HG03039 (cell line): ENCODE measurements at regions not wholly inside any gene's neighbourhood (a gene's known extent, or its start where the extent isn't known, plus 50 kb on each side); places are given as distances from the start of the nearest gene placed in this dataset.
"Not testable (repeated sequence)": the region's sequence is repeated elsewhere in the genome, so short reads cannot be mapped to it uniquely, and the experiment has no call there.

ENCODE experiments used
- ATAC-seq: cut with Tn5 transposase; IDR thresholded peaks from one replicate; pipeline ENCODE4 v1.9.1; 2021; ENCODE audit warnings: mild to moderate bottlenecking, moderate library complexity; ENCODE audit not compliant: unreplicated experiment

- not testable (repeated sequence) for ATAC-seq
Observed at GRCh38 chr15:84152381-84152979, 83.1 kb upstream of the GOLGA6L4 start.

DNA sequence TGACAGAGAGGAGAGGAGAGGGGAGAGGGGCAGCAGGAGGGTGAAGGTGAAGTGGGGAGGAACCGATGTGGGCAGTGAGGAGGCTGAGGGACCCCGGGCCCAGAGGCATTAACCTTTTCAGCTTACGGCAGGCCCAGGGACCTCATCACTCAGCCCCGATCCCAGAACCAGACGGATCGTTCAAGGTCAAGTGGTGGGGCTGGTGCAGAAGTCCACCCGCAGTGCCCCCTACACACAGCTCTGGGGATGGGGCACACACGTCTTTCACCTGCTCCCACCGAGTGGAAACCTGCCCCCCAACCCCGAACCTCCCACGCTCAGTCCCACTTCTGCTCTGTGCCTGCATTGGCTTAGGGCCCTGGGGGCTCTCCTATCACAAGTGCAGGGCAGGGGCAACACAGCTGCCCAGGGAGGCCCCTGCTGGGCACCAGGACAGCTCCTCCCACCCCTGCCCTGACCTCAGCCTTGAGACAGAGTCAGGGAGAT, 81.9 kb upstream of the GOLGA6L4 start:
- ATAC-seq: not testable (repeated sequence)

DNA sequence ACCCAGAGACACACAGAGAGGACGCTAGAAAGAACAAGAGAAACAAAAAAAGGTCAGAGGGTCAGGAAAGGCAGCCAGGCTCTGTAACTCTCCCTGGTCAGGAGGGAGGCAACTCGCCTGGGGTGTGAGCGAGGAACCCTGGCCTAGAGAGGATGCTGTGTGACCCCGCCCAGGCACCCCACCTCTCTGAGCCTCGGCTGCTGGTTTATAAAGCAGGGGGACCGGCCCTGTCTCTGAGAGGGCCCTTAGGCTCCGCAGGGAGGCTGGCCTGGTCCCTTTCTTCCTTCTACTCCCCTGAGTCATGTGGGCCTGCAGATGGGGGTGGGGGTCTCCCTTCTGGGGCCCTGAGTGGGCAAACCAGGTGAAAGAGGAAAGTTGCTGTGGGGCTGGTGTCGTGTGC, 81.3 kb upstream of the GOLGA6L4 start:
- not testable (repeated sequence) for ATAC-seq

DNA sequence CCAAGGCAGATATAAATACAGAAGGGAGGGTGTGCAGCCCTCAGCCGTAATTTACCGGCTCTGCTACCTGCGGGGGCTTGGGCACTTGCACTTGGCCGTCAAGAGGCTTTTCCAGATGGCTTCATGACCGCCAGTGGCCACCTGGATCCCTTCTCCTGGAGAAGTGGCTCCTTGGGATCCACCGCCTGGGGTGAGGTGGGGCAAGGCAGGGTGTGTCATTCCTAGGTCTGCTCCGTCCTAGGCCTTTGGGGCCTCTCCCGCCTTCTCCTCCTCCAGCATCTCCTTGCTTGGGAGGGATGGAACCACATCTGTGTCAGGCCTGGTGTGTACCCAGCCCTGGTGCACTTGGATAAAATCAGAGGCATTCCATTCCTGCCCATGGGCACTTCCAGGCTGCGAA, 80.8 kb upstream of the GOLGA6L4 start:
- ATAC-seq: not testable (repeated sequence)

DNA sequence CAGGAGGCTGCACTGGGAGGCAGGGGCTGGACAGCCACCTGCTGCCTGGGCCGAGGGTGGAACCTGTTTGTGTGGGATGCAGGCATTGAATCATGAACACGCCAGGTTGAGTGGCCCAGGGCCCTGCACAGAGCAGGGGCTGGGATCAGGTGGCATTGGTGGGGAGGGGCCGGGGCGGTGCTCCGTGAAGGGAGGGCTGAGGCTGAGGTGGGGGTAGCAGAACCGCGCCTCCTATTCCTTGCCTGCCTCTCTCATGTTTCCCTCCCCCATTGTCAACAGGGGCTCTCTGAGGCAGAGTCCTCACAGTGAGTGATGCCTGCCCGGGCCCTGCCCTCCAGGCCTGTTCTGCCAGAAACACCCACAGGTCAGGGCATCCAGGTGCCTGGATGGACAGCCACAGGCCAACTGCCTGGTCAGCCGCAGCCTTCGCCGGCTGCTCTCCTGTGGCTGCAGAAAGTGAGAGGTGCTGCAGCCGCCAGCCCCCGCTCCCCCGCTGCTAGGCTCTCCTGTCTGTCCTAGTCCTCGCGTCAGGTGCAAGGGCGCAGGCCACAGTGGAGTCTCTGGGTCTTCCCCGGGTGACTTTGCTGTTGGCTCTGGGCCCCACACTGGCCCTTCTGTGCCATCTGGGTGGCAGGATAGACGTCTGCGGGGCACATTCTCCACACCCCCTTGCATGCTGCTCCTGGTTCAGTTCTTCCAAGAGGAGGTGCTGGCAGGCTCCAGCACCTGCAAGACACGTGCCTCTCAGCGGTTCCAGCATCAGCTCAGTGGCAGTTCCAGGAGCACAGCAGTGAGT, 79.6 kb upstream of the GOLGA6L4 start:
- not testable (repeated sequence) for ATAC-seq

DNA sequence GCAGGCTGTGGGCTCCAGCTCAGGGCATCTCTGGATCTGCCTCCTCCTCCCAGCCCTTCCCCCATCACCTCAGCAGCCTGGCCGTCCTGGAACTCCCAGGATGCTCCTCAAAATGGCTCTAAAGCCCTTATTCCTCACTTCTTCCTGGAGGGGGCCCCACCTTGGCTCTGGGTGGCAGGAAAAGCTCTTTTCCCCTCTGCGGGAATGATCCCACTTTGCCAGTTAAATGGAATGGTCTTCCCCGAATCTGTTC, 79.1 kb upstream of the GOLGA6L4 start:
- not testable (repeated sequence) for ATAC-seq

GRCh38 chr15:84157056-84157632, 78.4 kb upstream of the GOLGA6L4 start:
- ATAC-seq: not testable (repeated sequence)

DNA sequence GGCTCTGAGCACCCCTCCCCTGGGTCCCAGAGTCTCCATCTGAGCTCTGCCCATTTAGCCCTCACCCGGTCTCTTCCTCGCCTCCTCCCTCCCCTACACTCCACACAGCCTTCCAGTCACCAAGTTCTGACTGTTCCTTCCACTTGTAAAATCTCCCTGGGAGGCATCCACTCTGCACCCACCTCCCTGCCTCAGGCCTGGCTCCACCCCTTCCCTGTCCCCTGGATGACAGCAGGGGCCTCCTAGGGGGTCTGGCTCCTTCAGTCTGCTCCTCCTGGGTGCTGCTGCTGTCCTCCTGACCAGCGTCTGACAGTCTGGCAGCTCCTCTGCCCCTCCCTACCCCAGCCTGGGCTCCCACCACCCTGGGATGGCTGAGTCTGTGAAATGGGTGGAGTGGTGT, 77.7 kb upstream of the GOLGA6L4 start:
- not testable (repeated sequence) for ATAC-seq

GRCh38 chr15:84159346-84160269, 76.0 kb upstream of the GOLGA6L4 start:
- not testable (repeated sequence) for ATAC-seq

DNA sequence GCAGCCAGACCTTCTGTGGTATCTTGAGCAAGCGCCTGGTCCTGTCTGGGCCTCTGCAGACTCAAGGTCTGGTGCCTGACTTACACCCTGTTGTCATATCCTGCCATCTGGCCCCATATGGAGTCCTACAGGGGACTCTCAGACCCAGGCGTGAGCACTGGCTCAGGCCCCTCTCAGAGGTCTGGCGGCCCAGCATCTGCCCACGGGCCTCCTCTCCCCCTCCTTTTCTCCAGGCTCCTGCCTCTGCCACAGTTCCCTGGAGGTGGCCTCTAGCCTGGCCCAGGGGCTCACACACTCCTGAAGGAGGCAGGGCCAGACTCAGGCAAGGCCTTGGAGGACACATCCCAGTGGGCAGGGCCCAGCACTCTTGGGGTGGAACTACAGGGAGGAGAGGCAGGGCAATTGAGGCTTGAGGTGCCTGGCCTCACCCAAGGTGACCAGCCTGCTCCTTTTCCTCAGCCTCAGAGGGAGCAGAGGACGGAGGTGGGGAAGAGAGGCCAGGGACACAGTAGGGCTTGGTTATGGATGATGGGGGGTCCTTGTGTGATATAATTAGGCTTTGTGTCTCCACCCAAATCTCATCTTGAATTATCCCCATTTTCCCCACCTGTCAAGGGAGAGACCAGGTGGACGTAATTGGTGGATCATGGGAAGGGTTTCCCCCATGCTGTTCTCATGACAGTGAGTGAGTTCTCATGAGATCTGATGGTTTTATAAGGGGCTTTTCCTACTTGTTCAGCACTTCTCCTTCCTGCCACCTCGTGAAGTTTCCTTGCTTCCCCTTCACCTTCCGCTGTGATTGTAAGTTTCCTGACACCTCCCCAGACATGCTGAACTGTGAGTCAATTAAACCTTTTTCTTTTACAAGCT, 70.9 kb upstream of the GOLGA6L4 start:
- ATAC-seq: not testable (repeated sequence)

DNA sequence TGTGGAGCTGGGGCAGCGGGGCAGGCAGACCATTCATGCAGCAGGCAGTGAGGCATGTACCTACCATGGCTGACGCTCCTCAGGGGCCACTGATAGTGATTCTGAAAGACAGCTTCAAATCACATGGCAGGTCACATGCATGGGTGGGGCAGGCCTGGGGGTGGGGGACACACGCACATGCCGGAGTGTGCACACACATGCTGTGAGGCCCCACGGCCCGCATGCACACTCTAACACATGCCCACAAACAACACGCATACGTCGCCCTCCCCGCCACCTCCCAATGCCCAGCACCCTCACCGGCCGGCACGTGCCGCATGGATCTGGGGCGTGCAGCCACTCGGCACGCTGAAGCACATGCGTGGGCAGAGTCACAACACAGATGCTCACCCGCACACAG, 65.5 kb upstream of the GOLGA6L4 start:
- not testable (repeated sequence) for ATAC-seq

GRCh38 chr15:84173231-84173610, 62.4 kb upstream of the GOLGA6L4 start:
- ATAC-seq: not testable (repeated sequence)
